ENCODE measurements at regions not wholly inside any gene's neighbourhood (a gene's known extent, or its start where the extent isn't known, plus 50 kb on each side); places are given as distances from the start of the nearest gene placed in this dataset.

DNA sequence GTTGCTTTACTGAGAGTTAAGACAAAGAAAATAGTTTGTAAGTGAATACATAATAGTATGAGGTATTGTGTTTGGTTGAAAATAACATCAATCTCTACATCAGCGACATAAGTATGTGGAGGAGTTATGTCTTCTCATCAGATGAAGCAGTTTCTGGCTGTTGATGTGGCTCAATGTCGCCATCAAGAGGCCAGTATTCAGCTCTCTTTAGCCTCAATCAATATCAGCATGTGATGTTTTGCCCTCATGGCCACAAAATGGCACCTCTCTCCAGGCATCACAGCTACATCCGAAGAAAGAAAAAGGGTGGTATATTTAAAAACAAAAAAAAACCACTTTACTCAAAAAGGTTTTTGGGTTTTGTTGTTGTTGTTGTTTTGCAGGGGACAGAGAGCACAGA, 302.3 kb upstream of the TMEM132C start:
- CTCF ChIA-PET = interaction anchor here (0.7 kb wide), 1 partner anchor 483 kb away, joined by 5 read pairs; no protein-coding TSS in a partner anchor
- H3K27me3 Mint-ChIP-seq (ENCODE audit: insufficient read depth, unreplicated experiment) = no peaks in the 10 kb centered on the region
- peaks cover 41% of the 10 kb centered on the region for H3K9me3 Mint-ChIP-seq (ENCODE audit: unreplicated experiment)
- H3K4me3 Mint-ChIP-seq (ENCODE audit: unreplicated experiment) = no peak overlapping the region
- peaks cover 6% of the 10 kb centered on the region for H3K36me3 Mint-ChIP-seq (ENCODE audit: insufficient read depth, unreplicated experiment)
- no peak for DNase-seq (ENCODE audit: unreplicated experiment)
- no TSS peak for BruUV-seq (replicated peaks)
- H3K4me1 Mint-ChIP-seq (ENCODE audit: insufficient read depth, unreplicated experiment) = no peaks in the 10 kb centered on the region
- TF ChIP-seq, protein P1, sequence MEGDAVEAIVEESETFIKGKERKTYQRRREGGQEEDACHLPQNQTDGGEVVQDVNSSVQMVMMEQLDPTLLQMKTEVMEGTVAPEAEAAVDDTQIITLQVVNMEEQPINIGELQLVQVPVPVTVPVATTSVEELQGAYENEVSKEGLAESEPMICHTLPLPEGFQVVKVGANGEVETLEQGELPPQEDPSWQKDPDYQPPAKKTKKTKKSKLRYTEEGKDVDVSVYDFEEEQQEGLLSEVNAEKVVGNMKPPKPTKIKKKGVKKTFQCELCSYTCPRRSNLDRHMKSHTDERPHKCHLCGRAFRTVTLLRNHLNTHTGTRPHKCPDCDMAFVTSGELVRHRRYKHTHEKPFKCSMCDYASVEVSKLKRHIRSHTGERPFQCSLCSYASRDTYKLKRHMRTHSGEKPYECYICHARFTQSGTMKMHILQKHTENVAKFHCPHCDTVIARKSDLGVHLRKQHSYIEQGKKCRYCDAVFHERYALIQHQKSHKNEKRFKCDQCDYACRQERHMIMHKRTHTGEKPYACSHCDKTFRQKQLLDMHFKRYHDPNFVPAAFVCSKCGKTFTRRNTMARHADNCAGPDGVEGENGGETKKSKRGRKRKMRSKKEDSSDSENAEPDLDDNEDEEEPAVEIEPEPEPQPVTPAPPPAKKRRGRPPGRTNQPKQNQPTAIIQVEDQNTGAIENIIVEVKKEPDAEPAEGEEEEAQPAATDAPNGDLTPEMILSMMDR (IDR thresholded peaks at IDR 0.05; ENCODE audit: unreplicated experiment) = no peak
- POLR2A ChIA-PET = no interaction called here
- H3K27ac Mint-ChIP-seq (ENCODE audit: low read depth, unreplicated experiment) = no peak overlapping the region
- intact Hi-C loops (cut with micrococcal nuclease) = no loop called here

DNA sequence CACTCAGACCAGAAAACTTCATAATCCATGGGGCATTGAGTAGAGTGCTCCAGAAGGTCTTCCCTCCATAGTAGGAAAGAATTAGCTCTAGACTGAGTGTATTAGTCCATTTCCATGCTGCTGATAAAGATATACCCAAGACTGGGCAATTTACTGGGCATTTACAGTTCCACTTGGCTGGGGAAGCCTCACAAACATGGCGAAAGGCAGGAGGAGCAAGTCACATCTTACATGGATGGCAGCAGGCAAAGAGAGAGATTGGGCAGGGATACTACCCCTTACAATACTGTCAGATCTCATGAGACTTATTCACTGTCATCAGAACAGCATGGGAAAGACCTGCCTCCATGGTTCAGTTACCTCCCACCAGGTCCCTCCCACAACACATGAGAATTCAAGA, 300.6 kb upstream of the TMEM132C start:
- ChIA-PET CTCF (no interaction called here), POLR2A (no interaction called here)
- Mint-ChIP-seq H3K4me3 (ENCODE audit: unreplicated experiment) (no peak overlapping the region), H3K27me3 (ENCODE audit: insufficient read depth, unreplicated experiment) (no peaks in the 10 kb centered on the region), H3K9me3 (ENCODE audit: unreplicated experiment) (peaks cover 32% of the 10 kb centered on the region), H3K4me1 (ENCODE audit: insufficient read depth, unreplicated experiment) (no peaks in the 10 kb centered on the region), H3K36me3 (ENCODE audit: insufficient read depth, unreplicated experiment) (peaks cover 6% of the 10 kb centered on the region), H3K27ac (ENCODE audit: low read depth, unreplicated experiment) (no peak overlapping the region)
- TF ChIP-seq, protein P1 (IDR thresholded peaks at IDR 0.05; ENCODE audit: unreplicated experiment) = no peak
- BruUV-seq (replicated peaks) = no TSS peak
- no peak for DNase-seq (ENCODE audit: unreplicated experiment)
- intact Hi-C loops (cut with micrococcal nuclease) = no loop called here

DNA sequence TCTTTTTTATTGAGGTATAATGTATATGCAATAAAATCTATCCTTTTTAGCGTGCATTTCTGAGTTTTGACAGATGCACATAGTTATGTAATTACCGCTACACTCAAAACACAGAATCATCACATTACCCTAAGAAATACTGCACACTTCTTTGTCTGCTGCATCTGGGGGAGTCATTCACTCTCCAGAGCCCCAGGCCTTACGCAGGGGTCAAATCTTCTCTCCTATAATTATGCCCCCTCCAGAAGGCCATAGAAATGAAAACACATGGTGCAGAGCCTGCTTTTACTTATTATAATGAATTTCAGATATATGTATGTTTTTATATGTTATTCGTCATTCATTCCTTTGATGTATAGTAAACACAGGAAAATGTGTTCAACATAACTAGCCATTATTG, 296.5 kb upstream of the TMEM132C start:
- no TSS peak for BruUV-seq (replicated peaks)
- H3K36me3 Mint-ChIP-seq (ENCODE audit: insufficient read depth, unreplicated experiment) = peaks cover 6% of the 10 kb centered on the region
- no peak overlapping the region for H3K27ac Mint-ChIP-seq (ENCODE audit: low read depth, unreplicated experiment)
- no peaks in the 10 kb centered on the region for H3K4me1 Mint-ChIP-seq (ENCODE audit: insufficient read depth, unreplicated experiment)
- TF ChIP-seq, protein P1 (IDR thresholded peaks at IDR 0.05; ENCODE audit: unreplicated experiment) = no peak
- ChIA-PET POLR2A (no interaction called here), CTCF (no interaction called here)
- no peaks in the 10 kb centered on the region for H3K27me3 Mint-ChIP-seq (ENCODE audit: insufficient read depth, unreplicated experiment)
- intact Hi-C loops (cut with micrococcal nuclease) = no loop called here
- no peak for DNase-seq (ENCODE audit: unreplicated experiment)
- H3K4me3 Mint-ChIP-seq (ENCODE audit: unreplicated experiment) = no peak overlapping the region
- peaks cover 51% of the 10 kb centered on the region for H3K9me3 Mint-ChIP-seq (ENCODE audit: unreplicated experiment)

DNA sequence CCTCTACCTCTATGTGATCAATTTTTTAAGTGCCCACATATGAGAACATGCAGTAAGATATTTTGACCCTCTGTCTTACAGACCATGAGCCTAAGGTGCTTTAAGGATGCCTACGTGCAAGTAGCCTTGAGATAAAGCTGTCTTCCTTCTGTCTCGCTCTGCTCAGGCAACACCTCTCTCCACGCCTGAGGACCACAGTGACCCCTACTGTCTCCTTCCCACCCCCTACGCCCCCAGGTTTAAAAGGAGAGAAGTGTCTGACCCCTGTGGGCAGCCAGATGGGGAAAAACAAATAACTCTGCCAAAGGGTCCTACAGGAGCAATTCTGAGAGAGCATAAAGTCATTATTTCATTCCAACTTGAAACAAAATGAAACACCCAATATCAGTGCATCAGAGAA, 286.4 kb upstream of the TMEM132C start:
- Mint-ChIP-seq H3K27me3 (ENCODE audit: insufficient read depth, unreplicated experiment) (no peaks in the 10 kb centered on the region), H3K36me3 (ENCODE audit: insufficient read depth, unreplicated experiment) (no peaks in the 10 kb centered on the region), H3K4me1 (ENCODE audit: insufficient read depth, unreplicated experiment) (no peaks in the 10 kb centered on the region), H3K4me3 (ENCODE audit: unreplicated experiment) (no peak overlapping the region), H3K27ac (ENCODE audit: low read depth, unreplicated experiment) (no peak overlapping the region), H3K9me3 (ENCODE audit: unreplicated experiment) (peaks cover 39% of the 10 kb centered on the region)
- no peak for DNase-seq (ENCODE audit: unreplicated experiment)
- ChIA-PET POLR2A (no interaction called here), CTCF (no interaction called here)
- no TSS peak for BruUV-seq (replicated peaks)
- TF ChIP-seq, protein P1 (IDR thresholded peaks at IDR 0.05; ENCODE audit: unreplicated experiment) = no peak
- intact Hi-C loops (cut with micrococcal nuclease) = no loop called here
